IPS-20b (cell line): ENCODE measurements at regions not wholly inside any gene's neighbourhood (a gene's known extent, or its start where the extent isn't known, plus 50 kb on each side); places are given as distances from the start of the nearest gene placed in this dataset.

Experiments
- H3K27ac ChIP-seq: one replicate; pipeline ENCODE4 v1.5.1; 2013; ENCODE audit warnings: low read length
- H3K27me3 ChIP-seq: 2 replicates; pipeline ENCODE4 v1.6.1; 2013; ENCODE audit warnings: mild to moderate bottlenecking, low read length, inconsistent platforms; ENCODE audit not compliant: insufficient read depth
- H3K36me3 ChIP-seq: 2 replicates; pipeline ENCODE4 v1.6.1; 2013; ENCODE audit warnings: low read depth, mild to moderate bottlenecking, inconsistent platforms, low read length, moderate library complexity; ENCODE audit not compliant: insufficient read depth
- H3K4me1 ChIP-seq: 2 replicates; pipeline ENCODE4 v1.6.1; 2013; ENCODE audit warnings: mild to moderate bottlenecking, control low read depth, inconsistent platforms, low read length, moderate library complexity; ENCODE audit not compliant: insufficient read depth
- H3K4me3 ChIP-seq: 2 replicates; pipeline ENCODE4 v1.5.1; 2013; ENCODE audit warnings: mild to moderate bottlenecking, low read length, inconsistent platforms
- H3K9ac ChIP-seq: 2 replicates; pipeline ENCODE4 v1.6.1; 2013; ENCODE audit warnings: low read depth, mild to moderate bottlenecking, inconsistent platforms, low read length, moderate library complexity
- H3K9me3 ChIP-seq: 2 replicates; pipeline ENCODE4 v1.6.1; 2013; ENCODE audit warnings: mild to moderate bottlenecking, low read depth, low read length, inconsistent platforms; ENCODE audit not compliant: insufficient read depth

DNA sequence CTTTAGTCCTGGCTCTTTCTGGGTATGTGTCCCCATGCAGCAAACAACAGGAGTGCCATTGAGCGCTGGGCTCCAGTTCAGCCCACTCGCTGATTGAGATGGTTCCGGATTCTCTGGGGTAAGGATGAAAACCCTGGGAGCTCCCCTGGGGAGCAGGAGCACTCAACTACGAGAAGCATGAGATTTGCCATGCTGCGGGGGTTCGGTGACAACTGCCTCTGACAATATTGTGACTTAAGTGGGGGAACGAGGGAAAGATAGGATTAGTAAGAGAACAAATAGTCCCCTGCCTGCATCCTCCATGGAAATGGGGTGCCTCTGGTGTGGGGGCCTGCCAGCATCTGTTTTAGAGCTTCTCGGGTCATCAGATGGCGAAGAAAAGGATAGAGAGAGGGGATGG is 123.6 kb upstream of the IPO9 start:
- peaks cover 8% of the 10 kb centered on the region for H3K9me3 ChIP-seq
- H3K27me3 ChIP-seq: no peaks in the 10 kb centered on the region
- H3K9ac ChIP-seq: no peak overlapping the region
- no peak overlapping the region for H3K4me3 ChIP-seq
- peaks cover 6% of the 10 kb centered on the region; the same call in 1 of the 2 replicates for H3K4me1 ChIP-seq
- H3K27ac ChIP-seq: no peak overlapping the region
- no peaks in the 10 kb centered on the region for H3K36me3 ChIP-seq

DNA sequence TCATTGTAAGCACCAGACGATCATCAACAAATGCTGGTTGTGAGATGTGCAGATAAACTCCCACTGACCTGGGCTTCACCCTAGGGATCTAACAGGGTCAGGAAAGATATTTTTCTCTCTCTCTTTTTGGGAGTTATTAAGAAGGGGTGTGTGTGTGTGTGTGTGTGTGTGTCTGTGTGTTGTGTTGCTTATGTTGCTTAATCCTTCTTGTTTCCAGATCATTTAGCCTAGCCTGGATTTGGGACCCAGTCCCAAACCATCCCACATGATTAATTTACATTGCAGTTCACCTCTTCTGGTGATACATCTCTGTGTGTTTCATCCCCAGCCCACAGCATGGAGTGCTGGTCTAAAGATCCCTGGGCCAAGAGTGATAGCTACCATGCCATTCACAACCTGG is 122.8 kb upstream of the IPO9 start:
- H3K27ac ChIP-seq: no peak overlapping the region
- peaks cover 8% of the 10 kb centered on the region for H3K9me3 ChIP-seq
- H3K9ac ChIP-seq: no peak overlapping the region
- no peaks in the 10 kb centered on the region for H3K27me3 ChIP-seq
- no peaks in the 10 kb centered on the region for H3K36me3 ChIP-seq
- no peak overlapping the region for H3K4me3 ChIP-seq
- peaks cover 6% of the 10 kb centered on the region; the same call in 1 of the 2 replicates for H3K4me1 ChIP-seq

DNA sequence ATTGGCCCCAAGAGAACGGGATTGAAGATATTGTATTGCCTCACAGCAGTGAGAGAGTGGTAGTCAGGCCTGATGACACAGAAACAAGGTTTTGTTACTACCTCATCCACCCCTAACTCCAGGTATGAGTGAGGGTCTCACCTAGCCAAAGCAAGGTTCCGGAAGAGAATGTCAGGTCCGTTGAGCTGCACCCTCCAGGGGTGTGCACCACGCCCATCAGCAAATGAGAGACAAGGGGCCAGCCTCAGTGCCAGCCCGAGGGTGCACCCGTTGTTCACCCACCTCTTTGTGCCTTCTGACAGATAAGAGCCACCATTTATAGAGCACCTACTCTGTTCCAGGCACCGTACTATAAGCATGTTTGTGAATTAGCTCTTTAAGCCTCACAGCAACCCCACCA is 121.9 kb upstream of the IPO9 start:
- no peak overlapping the region for H3K4me3 ChIP-seq
- H3K27ac ChIP-seq: no peak overlapping the region
- no peak overlapping the region for H3K9ac ChIP-seq

DNA sequence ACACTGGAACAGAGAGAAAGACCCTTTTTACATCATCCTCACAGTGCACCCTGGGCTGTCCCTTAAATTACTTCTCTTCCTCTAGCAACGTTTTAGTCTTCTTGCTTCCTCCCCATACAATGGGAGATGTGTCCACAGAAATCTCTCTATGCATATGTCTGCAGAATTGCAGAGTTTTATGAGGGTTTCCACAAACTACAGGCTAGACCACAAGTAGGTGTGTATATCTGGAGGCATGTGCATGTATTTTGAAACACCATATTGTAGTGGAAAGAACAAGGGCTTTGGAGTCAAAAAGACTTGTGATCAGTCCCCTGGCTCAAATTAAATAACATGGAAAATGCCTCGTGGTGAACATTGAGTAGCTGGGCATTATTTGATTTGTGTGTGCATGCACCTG is 121.3 kb upstream of the IPO9 start:
- H3K9me3 ChIP-seq: no peaks in the 10 kb centered on the region
- no peak overlapping the region for H3K4me3 ChIP-seq
- H3K27ac ChIP-seq: no peak overlapping the region
- H3K4me1 ChIP-seq: peaks cover 6% of the 10 kb centered on the region; the same call in 1 of the 2 replicates
- H3K9ac ChIP-seq: no peak overlapping the region
- H3K36me3 ChIP-seq: no peaks in the 10 kb centered on the region
- no peaks in the 10 kb centered on the region for H3K27me3 ChIP-seq

More for the DNA sequence above, 121.9 kb upstream of the IPO9 start:
- no peaks in the 10 kb centered on the region for H3K36me3 ChIP-seq
- peaks cover 6% of the 10 kb centered on the region; the same call in 1 of the 2 replicates for H3K4me1 ChIP-seq
- H3K9me3 ChIP-seq: peaks cover under 1% of the 10 kb centered on the region; the same call in 1 of the 2 replicates
- H3K27me3 ChIP-seq: no peaks in the 10 kb centered on the region

DNA sequence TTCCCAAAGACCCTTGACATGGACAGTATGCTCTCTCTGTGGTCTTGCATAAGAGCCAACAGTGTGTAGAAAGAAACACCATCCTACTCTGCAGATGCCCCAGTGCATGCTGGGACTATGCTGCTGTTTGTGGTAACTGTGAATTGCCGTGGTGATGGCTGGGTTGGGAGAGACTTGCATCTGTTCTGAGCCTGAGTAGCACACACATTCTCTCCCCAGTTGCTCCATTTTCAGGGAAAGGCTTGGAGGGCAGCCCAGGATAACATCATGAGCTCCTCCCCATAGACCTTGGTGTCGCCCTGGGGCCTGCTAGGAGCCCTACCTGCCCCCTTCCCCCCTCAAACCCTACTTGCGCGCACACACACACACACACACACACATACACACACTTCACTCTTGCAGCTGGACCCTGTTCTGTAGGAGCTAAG is 120.9 kb upstream of the IPO9 start:
- H3K4me1 ChIP-seq: peaks cover 1% of the 10 kb centered on the region; the same call in 1 of the 2 replicates
- no peak overlapping the region for H3K9ac ChIP-seq
- no peaks in the 10 kb centered on the region for H3K36me3 ChIP-seq
- no peaks in the 10 kb centered on the region for H3K9me3 ChIP-seq
- H3K27me3 ChIP-seq: no peaks in the 10 kb centered on the region
- no peak overlapping the region for H3K27ac ChIP-seq
- no peak overlapping the region for H3K4me3 ChIP-seq

DNA sequence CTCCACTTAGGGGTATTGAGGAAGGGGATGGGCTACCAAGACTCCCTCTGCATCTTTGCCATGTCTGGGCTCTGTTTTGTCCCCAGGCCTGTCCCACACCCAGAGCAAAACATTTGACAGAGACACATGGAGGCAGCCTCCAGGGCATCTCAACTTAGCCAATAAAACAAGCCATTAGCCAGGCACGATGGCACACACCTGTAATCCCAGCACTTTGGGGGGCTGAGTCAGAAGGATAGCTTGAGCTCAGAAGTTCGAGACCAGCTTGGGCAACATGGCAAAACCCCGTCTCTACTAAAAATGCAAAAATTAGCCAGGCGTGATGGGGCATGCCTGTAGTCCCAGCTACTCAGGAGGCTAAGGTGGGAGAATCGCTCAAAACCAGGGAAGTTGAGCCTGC is 120.3 kb upstream of the IPO9 start:
- Histone ChIP-seq H3K4me1 (no peaks in the 10 kb centered on the region), H3K27ac (no peak overlapping the region), H3K27me3 (no peaks in the 10 kb centered on the region)

DNA sequence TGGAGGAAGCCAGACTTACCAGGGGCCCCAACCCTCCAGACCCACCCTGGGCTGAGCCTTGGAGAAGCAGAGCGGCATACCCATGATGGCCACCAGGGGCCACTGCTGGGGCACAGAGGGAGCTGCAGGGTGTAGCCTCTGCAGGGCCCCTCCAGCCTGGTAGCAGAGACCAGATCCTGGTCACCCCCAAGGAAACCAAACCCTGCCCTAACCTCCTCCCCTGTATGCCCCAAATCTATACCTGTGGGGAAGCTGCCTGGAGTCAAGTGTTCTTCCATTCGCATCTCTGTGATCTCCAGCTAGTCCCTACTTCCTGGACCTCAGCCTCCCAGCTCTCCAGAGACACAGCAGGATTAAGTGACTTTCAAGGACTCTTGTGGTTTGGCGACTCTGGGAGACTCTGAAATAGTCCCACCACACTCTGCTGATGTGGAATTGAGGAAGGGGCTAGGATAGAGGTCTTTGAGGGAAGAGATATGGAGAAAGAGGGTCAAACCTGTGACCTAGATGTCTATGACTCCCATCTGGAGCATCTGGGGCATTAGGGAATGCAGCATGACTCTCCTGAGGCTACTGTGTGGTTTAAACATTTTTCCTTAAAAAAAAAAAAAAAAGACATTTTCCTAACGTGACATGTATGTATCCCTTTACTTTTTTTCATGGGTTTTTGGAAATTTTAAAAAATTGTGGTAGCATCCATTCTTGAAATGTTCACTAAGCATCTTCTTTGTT is 119.2 kb upstream of the IPO9 start:
- H3K36me3 ChIP-seq: no peaks in the 10 kb centered on the region
- no peaks in the 10 kb centered on the region for H3K4me1 ChIP-seq
- H3K9ac ChIP-seq: no peak overlapping the region
- no peak overlapping the region for H3K4me3 ChIP-seq
- H3K9me3 ChIP-seq: no peaks in the 10 kb centered on the region
- H3K27ac ChIP-seq: no peak overlapping the region
- H3K27me3 ChIP-seq: no peaks in the 10 kb centered on the region

More for the DNA sequence above, 120.3 kb upstream of the IPO9 start:
- Histone ChIP-seq H3K9me3 (no peaks in the 10 kb centered on the region), H3K4me3 (no peak overlapping the region), H3K36me3 (no peaks in the 10 kb centered on the region), H3K9ac (no peak overlapping the region)

DNA sequence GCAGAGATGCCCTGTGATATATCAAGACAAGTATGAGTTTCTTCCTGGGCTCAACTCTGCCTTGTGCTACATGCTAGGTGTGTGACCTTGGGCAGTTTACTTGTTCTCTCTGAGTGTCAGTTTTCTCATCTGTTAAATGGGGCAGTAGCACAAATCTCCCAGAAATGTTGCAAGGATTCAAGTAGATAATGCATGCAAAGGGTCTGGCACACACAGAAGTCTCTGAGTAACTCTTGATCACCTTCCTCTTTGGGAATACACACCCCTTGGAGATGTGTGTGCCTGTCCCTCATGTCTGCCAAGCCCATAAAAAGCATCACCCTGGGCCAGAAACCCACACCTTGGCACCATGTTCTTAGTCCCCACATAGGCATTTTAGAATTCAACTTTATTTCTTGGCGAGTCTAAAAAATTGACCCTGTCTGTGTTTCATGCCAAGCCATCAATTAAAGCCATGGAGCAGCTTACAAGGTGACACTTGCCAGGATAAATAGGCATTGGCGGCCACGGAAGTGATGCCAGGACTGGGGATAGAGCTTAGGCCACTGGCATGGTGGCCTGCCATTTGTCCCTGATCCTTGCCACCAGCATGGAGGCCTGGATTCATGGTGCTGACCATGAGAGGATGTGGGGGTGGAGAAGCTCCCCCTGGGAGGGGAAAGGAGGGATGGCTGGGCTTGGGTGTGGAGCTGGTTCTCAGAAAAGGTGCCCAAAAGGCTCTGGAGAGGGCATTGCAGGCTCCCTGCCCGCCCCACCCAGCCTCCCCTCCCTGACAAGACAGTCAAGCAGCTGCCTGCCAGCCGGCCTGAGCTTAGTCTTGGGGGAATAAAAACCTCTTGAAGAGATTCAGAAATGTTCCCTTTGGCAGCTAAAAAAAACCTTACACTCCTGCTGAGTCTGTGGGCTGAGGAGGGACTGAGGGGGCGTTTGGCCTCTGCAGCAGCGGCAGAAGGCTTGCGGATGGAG is 118.0 kb upstream of the IPO9 start:
- Histone ChIP-seq H3K27me3 (no peaks in the 10 kb centered on the region), H3K4me3 (no peak overlapping the region), H3K27ac (no peak overlapping the region), H3K9me3 (no peaks in the 10 kb centered on the region), H3K9ac (no peak overlapping the region), H3K4me1 (no peaks in the 10 kb centered on the region), H3K36me3 (no peaks in the 10 kb centered on the region)

DNA sequence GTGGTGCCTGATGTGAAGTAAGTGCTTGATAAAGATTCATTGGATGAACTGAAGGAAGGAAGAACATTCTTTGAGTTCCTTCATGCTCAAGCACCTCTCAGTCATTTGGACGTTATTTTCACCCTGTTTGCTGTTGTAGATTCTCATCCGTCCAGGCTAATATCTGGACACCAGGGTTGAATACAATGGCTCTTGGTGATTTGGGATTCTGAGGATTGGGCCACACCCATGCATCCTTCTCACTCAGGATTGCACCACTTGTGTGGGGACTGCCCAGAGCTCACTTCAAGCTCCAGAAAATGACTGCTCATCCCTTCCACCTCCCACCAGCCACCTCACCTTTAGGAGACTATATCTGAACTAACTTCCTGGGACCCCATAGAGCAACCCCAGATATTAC is 117.1 kb upstream of the IPO9 start:
- no peaks in the 10 kb centered on the region for H3K4me1 ChIP-seq
- H3K4me3 ChIP-seq: no peak overlapping the region
- H3K9ac ChIP-seq: no peak overlapping the region
- H3K27ac ChIP-seq: no peak overlapping the region
- H3K36me3 ChIP-seq: no peaks in the 10 kb centered on the region
- H3K9me3 ChIP-seq: no peaks in the 10 kb centered on the region
- H3K27me3 ChIP-seq: no peaks in the 10 kb centered on the region

DNA sequence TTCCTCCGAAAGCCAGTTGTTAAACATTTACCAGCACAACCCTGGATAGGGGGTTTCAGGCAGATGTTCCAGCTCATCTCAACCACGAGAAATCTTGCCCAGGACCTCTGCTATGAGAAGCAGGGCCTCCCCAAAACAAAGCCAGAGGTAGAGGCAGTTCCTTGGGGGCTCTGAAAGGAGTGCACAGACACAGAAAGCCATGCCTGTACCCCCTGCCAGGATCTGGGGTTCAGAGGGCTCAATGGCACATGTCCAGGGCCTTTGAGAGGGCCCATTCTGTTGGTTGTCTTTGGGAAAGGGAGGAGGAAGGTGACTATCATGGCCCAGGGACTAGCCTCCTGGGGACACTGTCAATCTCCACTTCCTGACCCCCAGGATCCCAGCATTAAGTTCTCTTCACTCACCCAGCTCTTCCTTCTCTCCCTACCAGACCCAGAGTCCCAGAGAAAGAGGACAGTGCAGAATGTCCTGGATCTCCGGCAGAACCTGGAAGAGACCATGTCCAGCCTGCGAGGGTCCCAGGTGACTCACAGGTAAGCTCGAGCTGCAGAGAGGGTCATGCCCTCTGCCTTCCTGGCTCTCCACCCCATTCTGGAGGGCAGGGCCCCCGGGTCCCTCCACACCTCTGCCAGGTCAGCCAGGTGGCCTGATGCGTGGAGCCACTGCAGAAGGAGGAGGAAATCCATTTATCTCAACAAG is 116.4 kb upstream of the IPO9 start:
- Histone ChIP-seq H3K27ac (no peak overlapping the region), H3K4me3 (no peak overlapping the region), H3K9ac (no peak overlapping the region), H3K36me3 (no peaks in the 10 kb centered on the region), H3K9me3 (no peaks in the 10 kb centered on the region), H3K27me3 (no peaks in the 10 kb centered on the region), H3K4me1 (no peaks in the 10 kb centered on the region)

DNA sequence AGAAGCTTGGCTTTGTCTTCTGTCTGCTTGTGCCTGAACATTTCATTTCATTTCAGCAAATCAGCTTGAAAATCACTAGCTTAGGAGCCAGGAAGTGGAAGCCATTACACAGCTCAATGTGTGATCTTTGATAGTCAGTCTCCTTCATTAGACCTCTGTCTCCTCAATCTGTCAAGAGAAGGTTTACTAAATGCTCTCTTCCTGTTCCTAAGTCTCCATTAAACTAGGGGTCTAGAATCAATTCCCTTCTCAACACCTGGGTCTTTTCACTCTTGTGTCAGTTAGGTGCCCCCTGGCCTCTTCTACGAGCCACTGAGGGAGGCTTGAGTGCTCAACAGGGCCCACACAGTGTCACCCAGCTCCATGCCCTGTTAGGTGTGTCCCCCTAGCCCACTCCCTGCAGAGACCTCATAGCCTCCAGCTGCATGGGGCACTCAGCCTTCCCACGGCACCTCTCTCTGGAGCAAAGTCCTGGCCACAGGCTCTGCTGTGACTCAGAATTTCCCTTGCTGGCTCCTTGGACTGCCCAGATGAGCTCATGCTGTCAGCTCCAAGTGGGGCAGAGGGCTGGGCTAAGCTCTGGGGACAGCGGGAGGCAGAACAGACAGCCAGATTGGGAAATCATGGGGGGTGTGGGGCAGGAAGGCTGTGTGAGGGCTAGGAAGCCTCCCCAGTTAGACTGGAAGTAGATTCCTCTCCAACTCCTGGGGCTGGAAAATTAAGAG is 115.7 kb upstream of the IPO9 start:
- Histone ChIP-seq H3K9ac (no peak overlapping the region; the same call in 1 of the 2 replicates), H3K27ac (no peak overlapping the region), H3K4me1 (no peaks in the 10 kb centered on the region)

More for the DNA sequence above, 115.7 kb upstream of the IPO9 start:
- Histone ChIP-seq H3K9me3 (no peaks in the 10 kb centered on the region), H3K4me3 (no peak overlapping the region), H3K36me3 (no peaks in the 10 kb centered on the region), H3K27me3 (no peaks in the 10 kb centered on the region)
